ENCODE measurements at regions not wholly inside any gene's neighbourhood (a gene's known extent, or its start where the extent isn't known, plus 50 kb on each side); places are given as distances from the start of the nearest gene placed in this dataset.
"Not testable (repeated sequence)": the region's sequence is repeated elsewhere in the genome, so short reads cannot be mapped to it uniquely, and the experiment has no call there.

DNA sequence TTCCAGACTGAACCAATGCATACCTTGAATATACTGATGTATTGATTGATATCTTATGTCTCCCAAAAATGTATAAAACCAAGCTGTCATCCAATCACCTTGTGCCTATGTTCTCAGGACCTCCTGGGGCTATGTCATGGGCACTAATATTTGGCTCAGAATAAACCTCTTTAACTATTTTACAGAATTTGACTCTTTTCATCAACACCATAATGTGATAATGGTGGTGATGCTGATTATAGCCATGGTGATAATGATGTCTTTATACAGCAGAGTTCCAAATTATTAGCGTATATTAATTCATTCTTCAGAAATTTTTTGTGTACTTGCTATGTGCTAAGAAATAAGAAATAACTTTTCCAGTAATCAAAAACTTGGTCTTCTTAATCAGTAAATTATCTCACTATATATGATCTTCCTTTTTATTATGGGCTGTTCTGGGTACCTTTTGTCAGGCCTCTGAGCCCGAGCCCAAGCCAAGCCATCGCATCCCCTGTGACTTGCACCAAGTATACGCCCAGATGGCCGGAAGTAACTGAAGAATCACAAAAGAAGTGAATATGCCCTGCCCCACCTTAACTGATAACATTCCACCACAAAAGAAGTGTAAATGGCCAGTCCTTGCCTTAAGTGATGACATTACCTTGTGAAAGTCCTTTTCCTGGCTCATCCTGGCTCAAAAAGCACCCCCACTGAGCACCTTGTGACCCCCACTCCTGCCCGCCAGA is 496.2 kb upstream of the MMS22L start:
- CTCF ChIA-PET; BruUV-seq (replicated peaks); H3K27me3 ChIP-seq (replicated peaks in 1 of 2; ENCODE audit: control insufficient read depth in 2 of 2, insufficient read depth in 2 of 2, low read length in 1 of 2); H2AFZ ChIP-seq (ENCODE audit: control insufficient read depth, low read depth, low read length); H3K9ac ChIP-seq (ENCODE audit: control insufficient read depth, insufficient read depth, low read length); SMC1A ChIA-PET (ENCODE audit: uncharacterized antibody, unreplicated experiment); RAD21 ChIA-PET (ENCODE audit: unreplicated experiment); ATAC-seq; POLR2A ChIA-PET; DNase-seq (ENCODE audit: low read depth, low spot score); intact Hi-C loops (cut with micrococcal nuclease; ENCODE audit: unreplicated experiment); H4K20me1 ChIP-seq (ENCODE audit: control insufficient read depth, insufficient read depth); H3K4me2 ChIP-seq (ENCODE audit: control insufficient read depth, insufficient read depth); H3K9me3 ChIP-seq (replicated peaks; ENCODE audit: control insufficient read depth, insufficient read depth, low read length); in situ Hi-C loops (cut with MboI); H3K4me3 ChIP-seq; H3K36me3 ChIP-seq (ENCODE audit: control insufficient read depth in 2 of 2, insufficient read depth in 2 of 2, low read length in 1 of 2); FAIRE-seq; H3K27ac ChIP-seq (ENCODE audit: control insufficient read depth, insufficient read depth); H3K79me2 ChIP-seq (ENCODE audit: control insufficient read depth, insufficient read depth, low read length); H3K4me1 ChIP-seq (ENCODE audit: control insufficient read depth, insufficient read depth, low read length): not testable (repeated sequence)
- 41% methylated on average over 5 of the region's 6 CpGs for WGBS (ENCODE audit: insufficient coverage, insufficient replicate concordance, low lambda C conversion rate, missing lambda C conversion rate)

DNA sequence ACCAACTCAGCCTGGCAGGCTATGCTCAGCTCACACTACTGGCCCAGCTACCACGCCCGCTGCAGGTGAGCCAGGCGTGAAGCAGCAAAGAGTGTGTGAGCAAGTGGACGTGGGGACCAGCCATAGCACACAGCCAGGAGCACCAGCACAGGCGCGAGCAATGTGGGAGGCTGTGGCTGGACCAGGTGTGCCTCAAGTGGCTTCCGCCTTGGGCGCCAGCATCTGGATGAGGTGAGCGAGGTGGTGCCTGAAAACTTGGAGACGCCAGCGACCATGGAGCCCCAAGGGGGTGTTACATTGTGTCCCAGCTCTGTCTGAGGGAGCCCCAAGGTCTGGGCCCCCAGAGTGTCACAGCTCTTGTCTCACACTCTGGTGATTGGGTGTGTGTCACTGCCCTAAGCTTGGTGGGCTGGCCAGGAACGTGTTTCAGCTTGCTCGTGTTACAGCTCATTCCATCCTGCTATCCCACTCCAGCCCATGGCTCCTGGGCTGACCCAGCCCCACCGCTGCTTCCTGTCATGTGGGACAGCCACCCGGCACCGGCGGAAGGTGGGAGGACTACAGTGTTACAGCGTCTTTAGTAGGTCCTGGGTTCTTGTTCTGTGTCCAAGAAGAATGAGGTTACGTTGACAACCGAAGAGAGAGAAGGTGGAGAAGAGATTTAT is 508.0 kb upstream of the MMS22L start:
- ChIA-PET RAD21 (ENCODE audit: unreplicated experiment) (no interaction called here), POLR2A (no interaction called here), CTCF (no interaction called here), SMC1A (ENCODE audit: uncharacterized antibody, unreplicated experiment) (no interaction called here)
- DNase-seq (ENCODE audit: low read depth, low spot score) = no peak
- Histone ChIP-seq H3K9me3 (replicated peaks; ENCODE audit: control insufficient read depth, insufficient read depth, low read length) (no peaks in the 10 kb centered on the region), H3K27ac (ENCODE audit: control insufficient read depth, insufficient read depth) (no peak overlapping the region), H3K36me3 (ENCODE audit: control insufficient read depth in 2 of 2, insufficient read depth in 2 of 2, low read length in 1 of 2) (no peaks in the 10 kb centered on the region), H2AFZ (ENCODE audit: control insufficient read depth, low read depth, low read length) (no peak overlapping the region), H3K4me1 (ENCODE audit: control insufficient read depth, insufficient read depth, low read length) (no peaks in the 10 kb centered on the region), H4K20me1 (ENCODE audit: control insufficient read depth, insufficient read depth) (no peaks in the 10 kb centered on the region), H3K9ac (ENCODE audit: control insufficient read depth, insufficient read depth, low read length) (no peak overlapping the region), H3K4me2 (ENCODE audit: control insufficient read depth, insufficient read depth) (no peak overlapping the region), H3K4me3 (no peak overlapping the region), H3K79me2 (ENCODE audit: control insufficient read depth, insufficient read depth, low read length) (no peaks in the 10 kb centered on the region), H3K27me3 (replicated peaks in 1 of 2; ENCODE audit: control insufficient read depth in 2 of 2, insufficient read depth in 2 of 2, low read length in 1 of 2) (no peaks in the 10 kb centered on the region)
- no peak for FAIRE-seq
- BruUV-seq (replicated peaks) = no TSS peak
- 55% methylated on average over 20 of the region's 20 CpGs for WGBS (ENCODE audit: insufficient coverage, insufficient replicate concordance, low lambda C conversion rate, missing lambda C conversion rate)
- no peak for ATAC-seq
- in situ Hi-C loops (cut with MboI) (no loop called here), intact Hi-C loops (cut with micrococcal nuclease; ENCODE audit: unreplicated experiment) (no loop called here)
- no peak for TF ChIP-seq TARDBP (IDR thresholded peaks at IDR 0.05; ENCODE audit: borderline replicate concordance)
- TF ChIP-seq, protein P1, sequence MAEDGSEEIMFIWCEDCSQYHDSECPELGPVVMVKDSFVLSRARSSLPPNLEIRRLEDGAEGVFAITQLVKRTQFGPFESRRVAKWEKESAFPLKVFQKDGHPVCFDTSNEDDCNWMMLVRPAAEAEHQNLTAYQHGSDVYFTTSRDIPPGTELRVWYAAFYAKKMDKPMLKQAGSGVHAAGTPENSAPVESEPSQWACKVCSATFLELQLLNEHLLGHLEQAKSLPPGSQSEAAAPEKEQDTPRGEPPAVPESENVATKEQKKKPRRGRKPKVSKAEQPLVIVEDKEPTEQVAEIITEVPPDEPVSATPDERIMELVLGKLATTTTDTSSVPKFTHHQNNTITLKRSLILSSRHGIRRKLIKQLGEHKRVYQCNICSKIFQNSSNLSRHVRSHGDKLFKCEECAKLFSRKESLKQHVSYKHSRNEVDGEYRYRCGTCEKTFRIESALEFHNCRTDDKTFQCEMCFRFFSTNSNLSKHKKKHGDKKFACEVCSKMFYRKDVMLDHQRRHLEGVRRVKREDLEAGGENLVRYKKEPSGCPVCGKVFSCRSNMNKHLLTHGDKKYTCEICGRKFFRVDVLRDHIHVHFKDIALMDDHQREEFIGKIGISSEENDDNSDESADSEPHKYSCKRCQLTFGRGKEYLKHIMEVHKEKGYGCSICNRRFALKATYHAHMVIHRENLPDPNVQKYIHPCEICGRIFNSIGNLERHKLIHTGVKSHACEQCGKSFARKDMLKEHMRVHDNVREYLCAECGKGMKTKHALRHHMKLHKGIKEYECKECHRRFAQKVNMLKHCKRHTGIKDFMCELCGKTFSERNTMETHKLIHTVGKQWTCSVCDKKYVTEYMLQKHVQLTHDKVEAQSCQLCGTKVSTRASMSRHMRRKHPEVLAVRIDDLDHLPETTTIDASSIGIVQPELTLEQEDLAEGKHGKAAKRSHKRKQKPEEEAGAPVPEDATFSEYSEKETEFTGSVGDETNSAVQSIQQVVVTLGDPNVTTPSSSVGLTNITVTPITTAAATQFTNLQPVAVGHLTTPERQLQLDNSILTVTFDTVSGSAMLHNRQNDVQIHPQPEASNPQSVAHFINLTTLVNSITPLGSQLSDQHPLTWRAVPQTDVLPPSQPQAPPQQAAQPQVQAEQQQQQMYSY (CRISPR knock-in tag; IDR thresholded peaks at IDR 0.05) = no peak
- no peak for TF ChIP-seq EZH2 (IDR thresholded peaks at IDR 0.05; ENCODE audit: borderline replicate concordance, control insufficient read depth, low read depth, low read length)
- no peak for TF ChIP-seq ZNF207 (IDR thresholded peaks at IDR 0.05; ENCODE audit: borderline replicate concordance)
- TF ChIP-seq SREBF2 (IDR thresholded peaks at IDR 0.05; ENCODE audit: low read length) = no peak
- TF ChIP-seq CHD1 (IDR thresholded peaks at IDR 0.05; ENCODE audit: low read depth, low read length) = no peak
- TF ChIP-seq MEF2B (IDR thresholded peaks at IDR 0.05; ENCODE audit: partially characterized antibody, poor library complexity, severe bottlenecking) = no peak
- TF ChIP-seq, protein P2, sequence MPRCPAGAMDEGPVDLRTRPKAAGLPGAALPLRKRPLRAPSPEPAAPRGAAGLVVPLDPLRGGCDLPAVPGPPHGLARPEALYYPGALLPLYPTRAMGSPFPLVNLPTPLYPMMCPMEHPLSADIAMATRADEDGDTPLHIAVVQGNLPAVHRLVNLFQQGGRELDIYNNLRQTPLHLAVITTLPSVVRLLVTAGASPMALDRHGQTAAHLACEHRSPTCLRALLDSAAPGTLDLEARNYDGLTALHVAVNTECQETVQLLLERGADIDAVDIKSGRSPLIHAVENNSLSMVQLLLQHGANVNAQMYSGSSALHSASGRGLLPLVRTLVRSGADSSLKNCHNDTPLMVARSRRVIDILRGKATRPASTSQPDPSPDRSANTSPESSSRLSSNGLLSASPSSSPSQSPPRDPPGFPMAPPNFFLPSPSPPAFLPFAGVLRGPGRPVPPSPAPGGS (IDR thresholded peaks at IDR 0.05; ENCODE audit: borderline replicate concordance, insufficient read depth, low read depth, low read length, poor library complexity, severe bottlenecking) = no peak
- TF ChIP-seq WRNIP1 (IDR thresholded peaks at IDR 0.05; ENCODE audit: borderline replicate concordance, low read depth, low read length) = no peak
- no peak for TF ChIP-seq EGR1 (IDR thresholded peaks at IDR 0.05; ENCODE audit: borderline replicate concordance in 1 of 2, low read depth in 2 of 2, low read length in 2 of 2)

Measured in GM12878 (cell line).